ENCODE measurements at regions not wholly inside any gene's neighbourhood (a gene's known extent, or its start where the extent isn't known, plus 50 kb on each side); places are given as distances from the start of the nearest gene placed in this dataset.

DNA sequence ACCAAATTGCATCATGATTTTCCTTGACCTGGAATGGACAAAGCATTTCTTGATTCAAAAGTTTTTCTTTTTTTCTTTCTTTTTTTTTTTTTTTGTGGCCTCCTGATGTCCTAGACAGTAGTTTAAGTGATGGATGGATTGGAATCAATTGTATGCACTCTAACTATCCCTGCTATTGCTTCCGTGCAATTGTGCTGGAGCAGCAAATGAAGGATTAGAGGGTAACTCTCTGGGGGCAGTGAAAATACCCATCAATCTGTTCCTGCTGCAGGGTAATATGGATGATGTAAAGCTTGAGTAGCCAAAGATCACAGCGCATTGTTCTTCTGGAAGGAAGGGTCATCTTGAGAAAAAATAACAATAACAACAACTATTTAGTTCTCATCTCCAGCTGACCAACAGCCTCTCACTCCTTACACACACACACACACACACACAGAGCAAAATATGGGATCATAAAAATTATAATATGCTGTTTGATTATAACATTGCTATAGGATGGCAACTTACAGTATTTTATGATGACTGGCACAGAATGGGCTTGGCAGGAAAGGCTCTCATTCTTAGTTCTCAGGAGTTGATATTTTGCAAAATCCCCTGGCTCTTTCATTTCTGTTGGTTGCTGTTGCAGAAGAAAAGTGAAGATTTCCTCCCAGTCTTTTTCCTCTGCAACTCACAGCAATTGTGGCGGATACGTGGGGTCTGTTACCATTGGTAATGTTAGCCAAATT, 160.9 kb upstream of the DMAC1 start:
- no peak overlapping the region for H3K4me3 ChIP-seq
- H3K4me1 ChIP-seq = no peaks in the 10 kb centered on the region
- no peak for DNase-seq (ENCODE audit: extremely low spot score)
- TF ChIP-seq EP300 (IDR thresholded peaks at IDR 0.05) (no peak), POLR2A (IDR thresholded peaks at IDR 0.05; ENCODE audit: low read depth) (no peak), POLR2AphosphoS5 (IDR thresholded peaks at IDR 0.05) (no peak)
- TF ChIP-seq, protein P1, sequence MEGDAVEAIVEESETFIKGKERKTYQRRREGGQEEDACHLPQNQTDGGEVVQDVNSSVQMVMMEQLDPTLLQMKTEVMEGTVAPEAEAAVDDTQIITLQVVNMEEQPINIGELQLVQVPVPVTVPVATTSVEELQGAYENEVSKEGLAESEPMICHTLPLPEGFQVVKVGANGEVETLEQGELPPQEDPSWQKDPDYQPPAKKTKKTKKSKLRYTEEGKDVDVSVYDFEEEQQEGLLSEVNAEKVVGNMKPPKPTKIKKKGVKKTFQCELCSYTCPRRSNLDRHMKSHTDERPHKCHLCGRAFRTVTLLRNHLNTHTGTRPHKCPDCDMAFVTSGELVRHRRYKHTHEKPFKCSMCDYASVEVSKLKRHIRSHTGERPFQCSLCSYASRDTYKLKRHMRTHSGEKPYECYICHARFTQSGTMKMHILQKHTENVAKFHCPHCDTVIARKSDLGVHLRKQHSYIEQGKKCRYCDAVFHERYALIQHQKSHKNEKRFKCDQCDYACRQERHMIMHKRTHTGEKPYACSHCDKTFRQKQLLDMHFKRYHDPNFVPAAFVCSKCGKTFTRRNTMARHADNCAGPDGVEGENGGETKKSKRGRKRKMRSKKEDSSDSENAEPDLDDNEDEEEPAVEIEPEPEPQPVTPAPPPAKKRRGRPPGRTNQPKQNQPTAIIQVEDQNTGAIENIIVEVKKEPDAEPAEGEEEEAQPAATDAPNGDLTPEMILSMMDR (IDR thresholded peaks at IDR 0.05) = no peak
- no peaks in the 10 kb centered on the region for H3K9me3 ChIP-seq
- WGBS = 72% methylated on average over 4 of the region's 4 CpGs
- no peaks in the 10 kb centered on the region for H3K36me3 ChIP-seq
- H3K27me3 ChIP-seq = no peaks in the 10 kb centered on the region
- intact Hi-C loops (cut with DNase I) = no loop called here
- no peak overlapping the region for H3K27ac ChIP-seq (replicated peaks in 1 of 4)

DNA sequence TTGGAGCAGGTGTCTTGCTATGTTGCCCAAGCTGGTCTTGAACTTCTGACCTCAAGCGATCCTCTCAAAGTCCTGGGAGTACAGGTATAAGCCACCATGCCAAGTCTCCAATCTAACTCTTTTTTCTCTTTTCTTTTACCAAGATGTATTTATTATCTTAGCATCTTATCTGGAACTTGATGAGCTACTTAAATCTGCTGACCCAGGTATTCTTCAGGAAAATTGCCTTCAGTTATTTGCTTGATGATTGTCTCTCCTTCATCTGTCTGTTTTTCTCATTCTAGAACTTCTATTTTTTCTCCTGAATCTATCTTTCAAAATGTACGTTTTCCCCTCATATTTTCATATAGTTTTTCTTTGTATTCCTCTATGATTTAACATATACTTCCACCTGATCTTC, 158.2 kb upstream of the DMAC1 start:
- Histone ChIP-seq H3K9me3 (no peaks in the 10 kb centered on the region), H3K36me3 (no peaks in the 10 kb centered on the region), H3K4me1 (no peaks in the 10 kb centered on the region), H3K27ac (replicated peaks in 1 of 4) (no peak overlapping the region), H3K4me3 (no peak overlapping the region), H3K27me3 (no peaks in the 10 kb centered on the region)
- no peak for DNase-seq (ENCODE audit: extremely low spot score)
- 77% methylated on average over 2 of the region's 2 CpGs for WGBS
- intact Hi-C loops (cut with DNase I) = no loop called here
- TF ChIP-seq EP300 (IDR thresholded peaks at IDR 0.05) = no peak
- TF ChIP-seq POLR2A (IDR thresholded peaks at IDR 0.05; ENCODE audit: low read depth) = no peak
- TF ChIP-seq POLR2AphosphoS5 (IDR thresholded peaks at IDR 0.05) = no peak
- TF ChIP-seq, protein P1 (IDR thresholded peaks at IDR 0.05) = no peak

DNA sequence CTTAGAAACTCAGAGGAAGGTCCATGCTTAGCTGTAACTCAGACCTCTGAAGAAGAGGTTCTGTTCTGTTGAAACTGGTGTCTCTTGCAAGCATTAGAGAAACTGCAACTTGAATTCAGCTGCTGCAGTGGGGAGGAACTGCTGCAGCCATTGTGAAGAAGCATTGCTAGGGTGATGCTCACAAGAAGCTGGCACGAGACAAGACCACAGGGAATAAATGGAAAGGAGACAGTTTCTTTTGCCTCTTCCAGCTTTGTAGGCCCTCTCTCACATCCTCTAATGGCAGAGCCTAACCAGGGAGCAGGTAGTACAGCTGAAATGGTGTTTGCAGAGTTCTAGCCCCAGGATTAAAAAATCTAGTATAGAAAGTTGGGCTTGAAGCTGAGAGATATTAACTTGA, 148.0 kb upstream of the DMAC1 start:
- Histone ChIP-seq H3K9me3 (no peaks in the 10 kb centered on the region), H3K4me1 (no peaks in the 10 kb centered on the region), H3K4me3 (no peak overlapping the region), H3K27ac (replicated peaks in 1 of 4) (no peak overlapping the region), H3K36me3 (no peaks in the 10 kb centered on the region), H3K27me3 (no peaks in the 10 kb centered on the region)
- DNase-seq (ENCODE audit: extremely low spot score) = no peak
- intact Hi-C loops (cut with DNase I) = no loop called here
- TF ChIP-seq, protein P1 (IDR thresholded peaks at IDR 0.05) = no peak
- TF ChIP-seq POLR2AphosphoS5 (IDR thresholded peaks at IDR 0.05) (no peak), EP300 (IDR thresholded peaks at IDR 0.05) (no peak), POLR2A (IDR thresholded peaks at IDR 0.05; ENCODE audit: low read depth) (no peak)
- WGBS = 90% methylated on average over 1 of the region's 1 CpG

DNA sequence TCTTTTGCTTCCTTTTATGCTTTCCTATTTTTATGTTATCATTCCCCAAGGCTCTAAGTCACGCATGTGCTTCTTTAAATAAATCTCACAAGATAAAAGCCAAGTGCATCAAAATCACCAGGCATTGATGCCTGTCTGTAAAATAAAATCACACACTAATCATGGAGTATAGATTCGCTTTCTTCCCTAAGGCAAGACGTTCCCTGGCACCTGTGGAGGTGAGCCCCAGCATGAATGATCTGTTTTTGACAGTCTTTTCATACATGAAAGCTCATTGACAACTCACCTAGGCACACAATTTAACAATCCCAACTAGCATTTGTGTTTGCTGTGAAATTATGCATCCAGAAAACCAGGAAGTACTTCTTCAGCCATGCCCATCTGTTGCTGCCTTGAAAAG, 146.9 kb upstream of the DMAC1 start:
- no peaks in the 10 kb centered on the region for H3K27me3 ChIP-seq
- H3K36me3 ChIP-seq = no peaks in the 10 kb centered on the region
- H3K27ac ChIP-seq (replicated peaks in 1 of 4) = no peak overlapping the region
- H3K9me3 ChIP-seq = no peaks in the 10 kb centered on the region
- intact Hi-C loops (cut with DNase I) = no loop called here
- no peak for TF ChIP-seq POLR2A (IDR thresholded peaks at IDR 0.05; ENCODE audit: low read depth)
- TF ChIP-seq, protein P1 (IDR thresholded peaks at IDR 0.05) = no peak
- TF ChIP-seq POLR2AphosphoS5 (IDR thresholded peaks at IDR 0.05) = no peak
- no peak for TF ChIP-seq EP300 (IDR thresholded peaks at IDR 0.05)
- no peak for DNase-seq (ENCODE audit: extremely low spot score)
- no peak overlapping the region for H3K4me3 ChIP-seq
- H3K4me1 ChIP-seq = no peaks in the 10 kb centered on the region
- 88% methylated on average over 3 of the region's 3 CpGs for WGBS

DNA sequence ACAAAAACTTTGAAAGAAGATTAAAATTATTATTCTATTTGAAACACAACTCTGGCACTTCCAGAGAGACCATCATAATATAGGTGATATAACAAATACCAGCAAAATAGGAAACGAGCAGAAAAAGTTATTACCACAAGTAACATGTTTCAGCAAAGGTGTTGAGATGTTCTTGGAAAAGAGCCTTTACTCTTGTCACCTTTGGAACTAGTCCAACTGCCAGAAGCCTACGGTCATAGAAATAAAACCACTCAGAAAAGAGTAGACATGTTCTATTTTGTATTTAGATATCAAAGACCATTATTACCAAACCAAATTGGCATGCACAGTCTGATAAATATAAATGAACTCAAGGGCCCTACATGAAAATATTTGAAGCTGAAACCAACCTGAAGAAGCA, 145.0 kb upstream of the DMAC1 start:
- TF ChIP-seq POLR2AphosphoS5 (IDR thresholded peaks at IDR 0.05) (no peak), POLR2A (IDR thresholded peaks at IDR 0.05; ENCODE audit: low read depth) (no peak), EP300 (IDR thresholded peaks at IDR 0.05) (no peak)
- TF ChIP-seq, protein P1 (IDR thresholded peaks at IDR 0.05) = no peak
- no peak for DNase-seq (ENCODE audit: extremely low spot score)
- no peak overlapping the region for H3K27ac ChIP-seq (replicated peaks in 1 of 4)
- no peaks in the 10 kb centered on the region for H3K27me3 ChIP-seq
- intact Hi-C loops (cut with DNase I) = no loop called here
- WGBS = 31% methylated on average over 2 of the region's 2 CpGs
- no peaks in the 10 kb centered on the region for H3K4me1 ChIP-seq
- H3K36me3 ChIP-seq = no peaks in the 10 kb centered on the region
- no peak overlapping the region for H3K4me3 ChIP-seq
- H3K9me3 ChIP-seq = peaks cover 0 to 9% (median 0%) of the 10 kb centered on the region in 4 donors
